ENCODE measurements at regions not wholly inside any gene's neighbourhood (a gene's known extent, or its start where the extent isn't known, plus 50 kb on each side); places are given as distances from the start of the nearest gene placed in this dataset.

DNA sequence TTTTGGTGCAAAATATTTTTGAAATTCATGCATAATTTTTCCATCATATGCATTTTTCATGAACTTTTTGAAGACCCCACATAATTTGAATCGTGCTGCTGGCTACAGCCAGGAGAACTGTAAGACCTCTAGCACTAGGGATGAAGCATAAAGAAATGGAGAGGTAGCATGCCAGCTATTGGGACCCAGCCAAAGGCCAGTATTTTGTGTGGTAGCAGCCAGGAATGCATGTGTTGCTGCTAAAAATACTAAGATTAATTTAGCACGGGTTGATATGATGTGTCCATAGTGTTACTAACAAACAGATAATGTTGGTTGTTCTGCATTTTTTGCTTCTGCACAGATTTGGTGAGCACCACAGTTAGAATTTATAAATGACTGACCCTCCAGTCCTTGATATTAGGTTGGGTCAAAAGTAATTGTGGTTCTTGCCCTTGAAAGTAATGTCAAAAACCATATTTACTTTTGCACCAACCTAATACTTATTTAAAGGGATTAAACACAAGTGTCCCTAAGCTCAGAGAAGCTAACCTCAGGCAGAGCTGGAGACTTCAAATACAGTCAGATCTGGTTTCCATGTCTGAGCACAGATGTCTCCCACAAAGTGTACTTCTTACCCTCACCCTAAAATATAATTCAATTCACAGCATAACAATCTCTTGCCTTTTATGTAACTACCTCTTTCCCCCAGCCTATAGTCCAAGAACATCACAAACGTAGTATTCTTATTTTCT, 54.1 kb upstream of the NPSR1 start:
- DNase-seq (ENCODE audit: low spot score), result peak; percentile 83
